HepG2 (cell line): ENCODE measurements at regions not wholly inside any gene's neighbourhood (a gene's known extent, or its start where the extent isn't known, plus 50 kb on each side); places are given as distances from the start of the nearest gene placed in this dataset.

Experiments used
- ATAC-seq: fragments of 200-7000 bp; cut with Tn5 transposase; 3 replicates; pipeline ENCODE4 v1.9.1; 2020; ENCODE audit warnings: mild to moderate bottlenecking, moderate library complexity
- BruUV-seq: library from RNA; stranded (reverse); fragments of 400-500 nt; replicated peaks from 2 replicates; lab custom pipeline; 2021; lab: Mats Ljungman, UMichigan
- CTCF ChIA-PET: fragments of 300-600 bp; formaldehyde crosslinking; extraction: SDS; loops from one replicate; lab custom pipeline; 2021; ENCODE audit warnings: low total read pairs, inconsistent platforms, low intra/inter-chr PET ratio; lab: Yijun Ruan, JAX
- POLR2A ChIA-PET: fragments of 350-600 bp; sonication (Branson Sonifier 250); formaldehyde crosslinking; loops from one replicate; lab custom pipeline; 2020; ENCODE audit warnings: antibody characterized with exemption, inconsistent platforms; lab: Yijun Ruan, JAX
- DNase-seq: peaks from one replicate; pipeline ENCODE4 v3.0.0-alpha.2; 2015; ENCODE audit warnings: low spot score
- FAIRE-seq: peaks from 3 replicates; lab custom pipeline; 2011; peaks lifted over from hg19 to GRCh38; lab: Jason Lieb, UNC
- H2AFZ ChIP-seq: one replicate; pipeline ENCODE4 v1.6.1; 2011; ENCODE audit warnings: low read length, inconsistent platforms
- H3K27ac ChIP-seq: fragments of 300-600 bp; 3 replicates; pipeline ENCODE4 v1.8.0; 2011; ENCODE audit warnings: mixed run types, mild to moderate bottlenecking, mixed read lengths, low read length, inconsistent platforms; ENCODE audit not compliant: insufficient read depth; ENCODE audit errors: extremely low read length
- H3K27me3 ChIP-seq, 2 experiments: fragments of 200-600 bp in 1 of 2; 2 replicates in 1 of 2; 3 replicates in 1 of 2; pipeline versions ENCODE4 v1.6.0 to v1.8.0; 2011; ENCODE audit warnings: low read length in 2 of 2, mild to moderate bottlenecking in 2 of 2, moderate library complexity in 2 of 2, inconsistent platforms in 1 of 2; ENCODE audit not compliant: insufficient read depth in 2 of 2, control insufficient read depth in 1 of 2
- H3K36me3 ChIP-seq, 2 experiments: fragments of 200-600 bp in 1 of 2; replicated peaks in 1 of 2; 2 replicates in 1 of 2; 3 replicates in 1 of 2; pipeline versions ENCODE4 v1.5.1 to v1.8.0; 2011; ENCODE audit warnings: low read length in 2 of 2, inconsistent platforms in 1 of 2; ENCODE audit not compliant: insufficient read depth in 2 of 2, control insufficient read depth in 1 of 2
- H3K4me1 ChIP-seq: 2 replicates; pipeline ENCODE4 v1.5.1; 2012; ENCODE audit warnings: low read length, inconsistent platforms; ENCODE audit not compliant: insufficient read depth
- H3K4me2 ChIP-seq: 2 replicates; pipeline ENCODE4 v1.6.0; 2011; ENCODE audit warnings: low read depth, low read length, inconsistent platforms
- H3K4me3 ChIP-seq, 3 experiments: fragments of 200-600 bp in 1 of 3; sonication (generic), shearing (Covaris generic) in 1 of 3; replicated peaks in 1 of 3; 2 replicates each; pipeline ENCODE4 v1.5.1; 2011 to 2016; ENCODE audit warnings: low read length in 3 of 3, inconsistent platforms in 2 of 3, low read depth in 2 of 3, mild to moderate bottlenecking in 2 of 3, control low read depth in 1 of 3, mixed read lengths in 1 of 3; ENCODE audit not compliant: insufficient read depth in 1 of 3
- H3K79me2 ChIP-seq: one replicate; pipeline ENCODE4 v1.6.1; 2011; ENCODE audit warnings: low read length, inconsistent platforms; ENCODE audit not compliant: insufficient read depth
- H3K9ac ChIP-seq: 2 replicates; pipeline ENCODE4 v1.6.0; 2011; ENCODE audit warnings: mild to moderate bottlenecking, low read depth, low read length, inconsistent platforms; ENCODE audit not compliant: insufficient read depth
- H3K9me3 ChIP-seq: 2 replicates; pipeline ENCODE4 v1.5.1; 2012; ENCODE audit warnings: mild to moderate bottlenecking, low read length
- H4K20me1 ChIP-seq: 2 replicates; pipeline ENCODE4 v1.6.0; 2011; ENCODE audit warnings: inconsistent platforms, mild to moderate bottlenecking, low read length, moderate library complexity; ENCODE audit not compliant: insufficient read depth
- CHD2 ChIP-seq: IDR thresholded peaks from 2 replicates; pipeline ENCODE4 v1.6.1; 2011; ENCODE audit warnings: low read depth, low read length, improper control_type of control experiment
- HOXA9 ChIP-seq: sonication (generic); formaldehyde crosslinking; IDR thresholded peaks from 2 replicates; pipeline ENCODE4 v1.8.1; 2022; ENCODE audit warnings: missing genetic modification reagents, mild to moderate bottlenecking, moderate library complexity, borderline replicate concordance
- JUND ChIP-seq: sonication (generic); formaldehyde crosslinking; IDR thresholded peaks from 2 replicates; pipeline ENCODE4 v1.8.0; 2022; ENCODE audit warnings: mild to moderate bottlenecking, missing genetic modification reagents
- MTF2 ChIP-seq: sonication (generic); formaldehyde crosslinking; IDR thresholded peaks from 2 replicates; pipeline ENCODE4 v1.5.0; 2020; ENCODE audit warnings: missing genetic modification reagents, borderline replicate concordance
- PPARG ChIP-seq: conservative IDR thresholded peaks from 2 replicates; pipeline ENCODE4 v1.6.1; 2016; ENCODE audit warnings: missing biosample characterization, missing genetic modification reagents
- ZNF224 ChIP-seq: sonication (generic); formaldehyde crosslinking; IDR thresholded peaks from 2 replicates; pipeline ENCODE4 v1.5.0; 2020; ENCODE audit warnings: mild to moderate bottlenecking, missing genetic modification reagents
- ZNF441 ChIP-seq: sonication (generic); formaldehyde crosslinking; IDR thresholded peaks from 2 replicates; pipeline ENCODE4 v1.7.0; 2021; ENCODE audit warnings: missing genetic modification reagents, borderline replicate concordance
- WGBS: methylation state at CpG from one replicate; pipeline ENCODE4 v1.1.6; 2017; ENCODE audit warnings: low lambda C conversion rate; 5-methylcytosine and 5-hydroxymethylcytosine counted together
- in situ Hi-C: cut with HindIII; loops from 2 replicates; pipeline ENCODE4 v1.10.0; 2017; ENCODE audit warnings: low pct_unique_long_range_greater_than_20kb; ENCODE audit not compliant: extremely low pct_ligation_motif_present
- intact Hi-C: fragments of 100-400 bp; cut with micrococcal nuclease; formaldehyde crosslinking; loops from one replicate; pipeline ENCODE4 v1.10.0; 2022; ENCODE audit not compliant: unreplicated experiment
- TF ChIP-seq, protein P1 (sequence below): sonication (generic); formaldehyde crosslinking; IDR thresholded peaks from 2 replicates; pipeline ENCODE4 v1.5.0; 2020; ENCODE audit warnings: mild to moderate bottlenecking, missing genetic modification reagents
- TF ChIP-seq, protein P2 (sequence below): sonication (generic); formaldehyde crosslinking; IDR thresholded peaks from 2 replicates; pipeline ENCODE4 v1.5.0; 2020; ENCODE audit warnings: missing genetic modification reagents
- TF ChIP-seq, protein P3 (sequence below): sonication (generic); formaldehyde crosslinking; IDR thresholded peaks from 2 replicates; pipeline ENCODE4 v1.9.0; 2022; ENCODE audit warnings: low read depth, missing genetic modification reagents

DNA sequence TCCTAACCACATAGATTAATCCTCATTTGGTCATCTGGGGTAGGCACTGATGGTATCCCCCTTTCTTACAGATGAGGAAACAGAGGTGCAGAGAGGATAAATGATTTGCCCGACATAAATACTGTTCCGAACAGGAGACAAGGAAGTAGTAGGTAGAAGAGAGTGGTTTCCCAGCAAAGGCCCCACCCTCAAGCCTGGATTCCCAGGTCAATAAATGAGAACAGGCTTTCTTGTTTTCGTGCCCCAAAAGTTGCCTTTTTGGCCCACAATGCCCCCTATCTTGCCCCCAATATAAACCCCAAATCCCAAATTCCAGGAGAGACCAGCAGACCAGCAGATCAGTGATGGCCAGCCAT is 125.5 kb upstream of the PRR20G start:
- intact Hi-C loops = no loop called here
- POLR2A ChIA-PET = no interaction called here
- no peaks in the 10 kb centered on the region for H3K36me3 ChIP-seq
- TF ChIP-seq HOXA9 (CRISPR knock-in tag) = no peak
- no peak for TF ChIP-seq PPARG
- TF ChIP-seq ZNF224 (CRISPR knock-in tag) = no peak
- TF ChIP-seq, protein P1, sequence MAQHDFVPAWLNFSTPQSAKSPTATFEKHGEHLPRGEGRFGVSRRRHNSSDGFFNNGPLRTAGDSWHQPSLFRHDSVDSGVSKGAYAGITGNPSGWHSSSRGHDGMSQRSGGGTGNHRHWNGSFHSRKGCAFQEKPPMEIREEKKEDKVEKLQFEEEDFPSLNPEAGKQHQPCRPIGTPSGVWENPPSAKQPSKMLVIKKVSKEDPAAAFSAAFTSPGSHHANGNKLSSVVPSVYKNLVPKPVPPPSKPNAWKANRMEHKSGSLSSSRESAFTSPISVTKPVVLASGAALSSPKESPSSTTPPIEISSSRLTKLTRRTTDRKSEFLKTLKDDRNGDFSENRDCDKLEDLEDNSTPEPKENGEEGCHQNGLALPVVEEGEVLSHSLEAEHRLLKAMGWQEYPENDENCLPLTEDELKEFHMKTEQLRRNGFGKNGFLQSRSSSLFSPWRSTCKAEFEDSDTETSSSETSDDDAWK (CRISPR knock-in tag) = no peak
- TF ChIP-seq, protein P2, sequence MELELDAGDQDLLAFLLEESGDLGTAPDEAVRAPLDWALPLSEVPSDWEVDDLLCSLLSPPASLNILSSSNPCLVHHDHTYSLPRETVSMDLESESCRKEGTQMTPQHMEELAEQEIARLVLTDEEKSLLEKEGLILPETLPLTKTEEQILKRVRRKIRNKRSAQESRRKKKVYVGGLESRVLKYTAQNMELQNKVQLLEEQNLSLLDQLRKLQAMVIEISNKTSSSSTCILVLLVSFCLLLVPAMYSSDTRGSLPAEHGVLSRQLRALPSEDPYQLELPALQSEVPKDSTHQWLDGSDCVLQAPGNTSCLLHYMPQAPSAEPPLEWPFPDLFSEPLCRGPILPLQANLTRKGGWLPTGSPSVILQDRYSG = no peak
- TF ChIP-seq JUND (CRISPR knock-in tag) = no peak
- no peak for TF ChIP-seq CHD2
- TF ChIP-seq, protein P3, sequence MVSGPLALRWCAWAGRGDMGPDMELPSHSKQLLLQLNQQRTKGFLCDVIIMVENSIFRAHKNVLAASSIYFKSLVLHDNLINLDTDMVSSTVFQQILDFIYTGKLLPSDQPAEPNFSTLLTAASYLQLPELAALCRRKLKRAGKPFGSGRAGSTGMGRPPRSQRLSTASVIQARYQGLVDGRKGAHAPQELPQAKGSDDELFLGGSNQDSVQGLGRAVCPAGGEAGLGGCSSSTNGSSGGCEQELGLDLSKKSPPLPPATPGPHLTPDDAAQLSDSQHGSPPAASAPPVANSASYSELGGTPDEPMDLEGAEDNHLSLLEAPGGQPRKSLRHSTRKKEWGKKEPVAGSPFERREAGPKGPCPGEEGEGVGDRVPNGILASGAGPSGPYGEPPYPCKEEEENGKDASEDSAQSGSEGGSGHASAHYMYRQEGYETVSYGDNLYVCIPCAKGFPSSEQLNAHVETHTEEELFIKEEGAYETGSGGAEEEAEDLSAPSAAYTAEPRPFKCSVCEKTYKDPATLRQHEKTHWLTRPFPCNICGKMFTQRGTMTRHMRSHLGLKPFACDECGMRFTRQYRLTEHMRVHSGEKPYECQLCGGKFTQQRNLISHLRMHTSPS (CRISPR knock-in tag) = no peak
- TF ChIP-seq MTF2 (CRISPR knock-in tag) = no peak
- TF ChIP-seq ZNF441 = no peak
- TF ChIP-seq, all 625 proteins: peak for 0
- no peak overlapping the region for H3K4me3 ChIP-seq
- in situ Hi-C loops = no loop called here
- H3K4me2 ChIP-seq = no peak overlapping the region
- no peaks in the 10 kb centered on the region for H3K4me1 ChIP-seq
- no TSS peak for BruUV-seq
- CTCF ChIA-PET = no interaction called here
- no peak overlapping the region for H3K9ac ChIP-seq
- peaks cover 6 to 42% of the 10 kb centered on the region in 2 experiments; a peak in 4 of 5 replicates for H3K27me3 ChIP-seq
- no peaks in the 10 kb centered on the region for H4K20me1 ChIP-seq
- ATAC-seq = no peak
- H3K79me2 ChIP-seq = no peaks in the 10 kb centered on the region
- WGBS = 46% methylated on average over 3 of the region's 3 CpGs
- no peak for FAIRE-seq
- no peaks in the 10 kb centered on the region for H3K9me3 ChIP-seq
- H3K27ac ChIP-seq = no peak overlapping the region
- H2AFZ ChIP-seq = no peak overlapping the region
- DNase-seq = no peak
